GM12878 (cell line): ENCODE measurements at regions not wholly inside any gene's neighbourhood (a gene's known extent, or its start where the extent isn't known, plus 50 kb on each side); places are given as distances from the start of the nearest gene placed in this dataset.

Experiments used
- CBX3 ChIP-seq: fragments of 200-600 bp; sonication (generic); IDR thresholded peaks from 2 replicates; pipeline ENCODE4 v1.6.1; 2016; ENCODE audit warnings: low read depth, borderline replicate concordance
- CHD2 ChIP-seq: IDR thresholded peaks from 2 replicates; pipeline ENCODE4 v1.6.1; 2011; ENCODE audit warnings: low read depth, low read length, improper control_type of control experiment, borderline replicate concordance
- POLR2AphosphoS5 ChIP-seq: IDR thresholded peaks from 2 replicates; pipeline ENCODE4 v1.6.1; 2011; ENCODE audit warnings: mild to moderate bottlenecking, low read length, inconsistent platforms
- RAD21 ChIP-seq: IDR thresholded peaks from 2 replicates; pipeline ENCODE4 v1.6.1; 2011; ENCODE audit warnings: mild to moderate bottlenecking, low read depth, low read length, moderate library complexity; ENCODE audit not compliant: insufficient read depth
- SIN3A ChIP-seq: IDR thresholded peaks from 2 replicates; pipeline ENCODE4 v1.6.1; 2012; ENCODE audit warnings: low read depth, low read length, improper control_type of control experiment
- SMAD1 ChIP-seq: fragments of 450-650 bp; IDR thresholded peaks from 2 replicates; pipeline ENCODE4 v1.6.1; 2018; ENCODE audit warnings: mild to moderate bottlenecking, low read depth; ENCODE audit not compliant: partially characterized antibody
- SPI1 ChIP-seq: IDR thresholded peaks from 2 replicates; pipeline ENCODE4 v1.6.1; 2011; ENCODE audit warnings: low read depth, mild to moderate bottlenecking, low read length, moderate library complexity, borderline replicate concordance; ENCODE audit not compliant: insufficient read depth
- TF ChIP-seq, protein P1 (sequence below), 3 experiments: IDR thresholded peaks in 2 of 3; conservative IDR thresholded peaks in 1 of 3; 2 replicates each; pipeline ENCODE4 v1.5.1; 2011; ENCODE audit warnings: low read depth in 3 of 3, low read length in 3 of 3, mild to moderate bottlenecking in 3 of 3, control low read depth in 2 of 3, moderate library complexity in 2 of 3, inconsistent platforms in 1 of 3, mixed read lengths in 1 of 3; ENCODE audit not compliant: control insufficient read depth in 2 of 3, insufficient read depth in 1 of 3; ENCODE audit errors: extremely low read depth in 1 of 3
- TF ChIP-seq, protein P2 (sequence below): fragments of 450-650 bp; IDR thresholded peaks from 2 replicates; pipeline ENCODE4 v1.6.1; 2017; ENCODE audit warnings: antibody characterized with exemption, mild to moderate bottlenecking, moderate library complexity

DNA sequence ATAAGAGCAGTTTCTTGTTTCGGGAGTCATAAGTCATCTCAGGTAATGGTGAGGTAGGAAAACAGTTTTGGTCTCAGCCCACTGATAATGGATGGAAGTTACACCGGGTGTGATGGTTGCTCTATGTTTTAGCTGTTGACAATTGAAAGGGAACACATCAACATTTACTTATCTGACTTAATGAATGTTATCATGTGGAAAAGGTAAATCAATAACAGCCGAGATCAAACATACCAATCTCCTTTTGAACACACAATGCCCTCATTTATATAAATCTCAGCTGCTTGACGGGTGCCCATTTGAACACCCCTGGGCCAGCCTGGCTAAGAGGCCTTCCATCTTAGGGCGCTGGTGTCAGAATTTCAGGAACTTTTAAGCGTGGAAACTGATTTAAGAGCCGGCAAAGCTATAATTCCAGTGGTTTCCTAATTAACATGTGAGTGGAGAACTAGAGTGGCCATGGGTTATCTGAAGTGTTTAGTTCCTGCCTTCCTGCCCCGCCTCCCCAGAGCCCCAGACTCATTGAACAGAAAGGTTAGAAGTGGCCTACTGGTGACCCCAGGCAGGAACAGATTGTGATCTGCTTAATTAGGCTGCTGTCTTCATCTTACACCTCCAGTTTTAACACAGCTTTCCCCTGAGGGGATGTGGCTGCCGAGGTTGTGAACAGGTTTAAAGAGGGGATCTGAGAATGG, 572.7 kb downstream of the FGF9 start:
- TF ChIP-seq, protein P1, sequence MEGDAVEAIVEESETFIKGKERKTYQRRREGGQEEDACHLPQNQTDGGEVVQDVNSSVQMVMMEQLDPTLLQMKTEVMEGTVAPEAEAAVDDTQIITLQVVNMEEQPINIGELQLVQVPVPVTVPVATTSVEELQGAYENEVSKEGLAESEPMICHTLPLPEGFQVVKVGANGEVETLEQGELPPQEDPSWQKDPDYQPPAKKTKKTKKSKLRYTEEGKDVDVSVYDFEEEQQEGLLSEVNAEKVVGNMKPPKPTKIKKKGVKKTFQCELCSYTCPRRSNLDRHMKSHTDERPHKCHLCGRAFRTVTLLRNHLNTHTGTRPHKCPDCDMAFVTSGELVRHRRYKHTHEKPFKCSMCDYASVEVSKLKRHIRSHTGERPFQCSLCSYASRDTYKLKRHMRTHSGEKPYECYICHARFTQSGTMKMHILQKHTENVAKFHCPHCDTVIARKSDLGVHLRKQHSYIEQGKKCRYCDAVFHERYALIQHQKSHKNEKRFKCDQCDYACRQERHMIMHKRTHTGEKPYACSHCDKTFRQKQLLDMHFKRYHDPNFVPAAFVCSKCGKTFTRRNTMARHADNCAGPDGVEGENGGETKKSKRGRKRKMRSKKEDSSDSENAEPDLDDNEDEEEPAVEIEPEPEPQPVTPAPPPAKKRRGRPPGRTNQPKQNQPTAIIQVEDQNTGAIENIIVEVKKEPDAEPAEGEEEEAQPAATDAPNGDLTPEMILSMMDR (IDR thresholded peaks at IDR 0.05 in 2 of 3, conservative IDR thresholded peaks at IDR 0.05 in 1 of 3; ENCODE audit: control insufficient read depth in 2 of 3, extremely low read depth in 1 of 3, insufficient read depth in 1 of 3, low read depth in 3 of 3, low read length in 3 of 3): no peak
- no peak for TF ChIP-seq SPI1
- TF ChIP-seq, protein P2, sequence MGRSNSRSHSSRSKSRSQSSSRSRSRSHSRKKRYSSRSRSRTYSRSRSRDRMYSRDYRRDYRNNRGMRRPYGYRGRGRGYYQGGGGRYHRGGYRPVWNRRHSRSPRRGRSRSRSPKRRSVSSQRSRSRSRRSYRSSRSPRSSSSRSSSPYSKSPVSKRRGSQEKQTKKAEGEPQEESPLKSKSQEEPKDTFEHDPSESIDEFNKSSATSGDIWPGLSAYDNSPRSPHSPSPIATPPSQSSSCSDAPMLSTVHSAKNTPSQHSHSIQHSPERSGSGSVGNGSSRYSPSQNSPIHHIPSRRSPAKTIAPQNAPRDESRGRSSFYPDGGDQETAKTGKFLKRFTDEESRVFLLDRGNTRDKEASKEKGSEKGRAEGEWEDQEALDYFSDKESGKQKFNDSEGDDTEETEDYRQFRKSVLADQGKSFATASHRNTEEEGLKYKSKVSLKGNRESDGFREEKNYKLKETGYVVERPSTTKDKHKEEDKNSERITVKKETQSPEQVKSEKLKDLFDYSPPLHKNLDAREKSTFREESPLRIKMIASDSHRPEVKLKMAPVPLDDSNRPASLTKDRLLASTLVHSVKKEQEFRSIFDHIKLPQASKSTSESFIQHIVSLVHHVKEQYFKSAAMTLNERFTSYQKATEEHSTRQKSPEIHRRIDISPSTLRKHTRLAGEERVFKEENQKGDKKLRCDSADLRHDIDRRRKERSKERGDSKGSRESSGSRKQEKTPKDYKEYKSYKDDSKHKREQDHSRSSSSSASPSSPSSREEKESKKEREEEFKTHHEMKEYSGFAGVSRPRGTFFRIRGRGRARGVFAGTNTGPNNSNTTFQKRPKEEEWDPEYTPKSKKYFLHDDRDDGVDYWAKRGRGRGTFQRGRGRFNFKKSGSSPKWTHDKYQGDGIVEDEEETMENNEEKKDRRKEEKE: no peak
- TF ChIP-seq CHD2: no peak
- no peak for TF ChIP-seq SIN3A
- TF ChIP-seq CBX3: no peak
- no peak for TF ChIP-seq POLR2AphosphoS5
- TF ChIP-seq SMAD1: no peak
- no peak for TF ChIP-seq RAD21
